ENCODE measurements at regions not wholly inside any gene's neighbourhood (a gene's known extent, or its start where the extent isn't known, plus 50 kb on each side); places are given as distances from the start of the nearest gene placed in this dataset.

- TF ChIP-seq CTCF (conservative IDR thresholded peaks at IDR 0.05 in 1 of 2, IDR thresholded peaks at IDR 0.05 in 1 of 2; ENCODE audit: low read depth in 1 of 2, low read length in 2 of 2) (no peak), EZH2 (IDR thresholded peaks at IDR 0.05; ENCODE audit: low read length, missing control alignments) (no peak)
Measured at GRCh38 chr5:124604419-124604818, 142.0 kb downstream of the ZNF608 start.

All from fibroblast of lung (primary cell).